ENCODE measurements at regions not wholly inside any gene's neighbourhood (a gene's known extent, or its start where the extent isn't known, plus 50 kb on each side); places are given as distances from the start of the nearest gene placed in this dataset.

DNA sequence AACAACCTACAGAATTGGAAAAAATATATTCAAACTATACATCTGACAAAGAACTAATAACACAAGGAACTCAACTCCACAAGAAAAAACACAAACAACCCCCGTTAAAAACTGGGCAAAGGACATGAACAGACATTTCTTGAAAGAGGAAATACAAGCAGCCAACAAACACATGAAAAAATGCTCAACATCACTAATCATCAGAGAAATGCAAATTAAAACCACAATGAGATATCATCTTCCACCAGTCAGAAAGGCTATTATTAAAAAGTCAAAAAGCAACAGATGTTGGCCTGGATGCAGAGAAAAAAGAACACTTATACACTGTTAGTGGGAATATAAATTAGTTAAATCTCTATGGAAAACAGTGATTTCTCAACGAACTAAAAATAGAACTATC, 82.6 kb upstream of the CCDC91 start:
- Histone ChIP-seq H3K9me2 (ENCODE audit: insufficient read depth, low read length) (no peaks in the 10 kb centered on the region), H3K27ac (ENCODE audit: low read depth, low read length, poor library complexity, severe bottlenecking) (no peak overlapping the region), H3K4me1 (ENCODE audit: insufficient read depth, low read length, poor library complexity, severe bottlenecking) (no peaks in the 10 kb centered on the region), H3K4me3 (ENCODE audit: low read depth, low read length, poor library complexity, severe bottlenecking) (no peak overlapping the region), H3K36me3 (ENCODE audit: insufficient read depth, low read length) (no peaks in the 10 kb centered on the region), H3K79me2 (ENCODE audit: insufficient read depth, low read depth, low read length) (no peaks in the 10 kb centered on the region), H3K9me3 (ENCODE audit: low read length) (no peaks in the 10 kb centered on the region), H2AFZ (ENCODE audit: low read length) (no peak overlapping the region), H4K20me1 (ENCODE audit: insufficient read depth, low read length) (no peaks in the 10 kb centered on the region), H3K4me2 (ENCODE audit: low read length) (no peak overlapping the region)
- POLR2A ChIA-PET: no interaction called here
- no peak for DNase-seq (ENCODE audit: low spot score)
- intact Hi-C loops (cut with micrococcal nuclease; ENCODE audit: unreplicated experiment): no loop called here
- CTCF ChIA-PET (ENCODE audit: unreplicated experiment): no interaction called here
- BruUV-seq (replicated peaks): no TSS peak
- no peak for TF ChIP-seq EZH2phosphoT487 (IDR thresholded peaks at IDR 0.05; ENCODE audit: borderline replicate concordance, low read depth, low read length)
- TF ChIP-seq, protein P1, sequence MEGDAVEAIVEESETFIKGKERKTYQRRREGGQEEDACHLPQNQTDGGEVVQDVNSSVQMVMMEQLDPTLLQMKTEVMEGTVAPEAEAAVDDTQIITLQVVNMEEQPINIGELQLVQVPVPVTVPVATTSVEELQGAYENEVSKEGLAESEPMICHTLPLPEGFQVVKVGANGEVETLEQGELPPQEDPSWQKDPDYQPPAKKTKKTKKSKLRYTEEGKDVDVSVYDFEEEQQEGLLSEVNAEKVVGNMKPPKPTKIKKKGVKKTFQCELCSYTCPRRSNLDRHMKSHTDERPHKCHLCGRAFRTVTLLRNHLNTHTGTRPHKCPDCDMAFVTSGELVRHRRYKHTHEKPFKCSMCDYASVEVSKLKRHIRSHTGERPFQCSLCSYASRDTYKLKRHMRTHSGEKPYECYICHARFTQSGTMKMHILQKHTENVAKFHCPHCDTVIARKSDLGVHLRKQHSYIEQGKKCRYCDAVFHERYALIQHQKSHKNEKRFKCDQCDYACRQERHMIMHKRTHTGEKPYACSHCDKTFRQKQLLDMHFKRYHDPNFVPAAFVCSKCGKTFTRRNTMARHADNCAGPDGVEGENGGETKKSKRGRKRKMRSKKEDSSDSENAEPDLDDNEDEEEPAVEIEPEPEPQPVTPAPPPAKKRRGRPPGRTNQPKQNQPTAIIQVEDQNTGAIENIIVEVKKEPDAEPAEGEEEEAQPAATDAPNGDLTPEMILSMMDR (conservative IDR thresholded peaks at IDR 0.05; ENCODE audit: low read length): no peak

DNA sequence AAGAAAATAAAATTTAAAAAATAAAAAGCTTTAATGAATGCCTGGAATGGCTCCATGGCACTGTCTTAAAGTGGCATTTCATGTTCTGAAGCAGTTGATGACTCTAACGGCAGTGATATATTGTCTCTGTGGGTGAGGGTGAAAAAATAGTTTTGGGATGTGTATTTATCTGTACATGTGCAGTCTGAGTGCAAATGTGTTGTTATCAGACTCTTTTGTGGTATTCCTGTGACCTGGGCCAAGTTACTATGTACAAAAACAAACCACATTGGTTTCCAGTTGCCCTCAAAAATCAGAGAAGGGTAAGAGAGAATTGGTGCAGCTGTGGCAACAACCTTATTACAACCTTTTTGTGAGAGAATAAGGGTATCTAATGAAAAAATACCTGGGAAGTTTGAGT, 81.7 kb upstream of the CCDC91 start:
- intact Hi-C loops (cut with micrococcal nuclease; ENCODE audit: unreplicated experiment): no loop called here
- CTCF ChIA-PET (ENCODE audit: unreplicated experiment): no interaction called here
- no TSS peak for BruUV-seq (replicated peaks)

GRCh38 chr12:28110329-28110728, 79.9 kb upstream of the CCDC91 start:
- H3K9me2 ChIP-seq (ENCODE audit: insufficient read depth, low read length): no peaks in the 10 kb centered on the region
- no peak for DNase-seq (ENCODE audit: low spot score)
- no TSS peak for BruUV-seq (replicated peaks)
- no peak overlapping the region for H3K27ac ChIP-seq (ENCODE audit: low read depth, low read length, poor library complexity, severe bottlenecking)
- ChIA-PET POLR2A (no interaction called here), CTCF (ENCODE audit: unreplicated experiment) (no interaction called here)
- no peaks in the 10 kb centered on the region for H3K79me2 ChIP-seq (ENCODE audit: insufficient read depth, low read depth, low read length)
- H3K4me1 ChIP-seq (ENCODE audit: insufficient read depth, low read length, poor library complexity, severe bottlenecking): no peaks in the 10 kb centered on the region
- H4K20me1 ChIP-seq (ENCODE audit: insufficient read depth, low read length): no peaks in the 10 kb centered on the region
- no peak overlapping the region for H2AFZ ChIP-seq (ENCODE audit: low read length)
- no peak overlapping the region for H3K4me3 ChIP-seq (ENCODE audit: low read depth, low read length, poor library complexity, severe bottlenecking)
- intact Hi-C loops (cut with micrococcal nuclease; ENCODE audit: unreplicated experiment): no loop called here
- TF ChIP-seq, protein P1 (conservative IDR thresholded peaks at IDR 0.05; ENCODE audit: low read length): no peak
- no peak for TF ChIP-seq EZH2phosphoT487 (IDR thresholded peaks at IDR 0.05; ENCODE audit: borderline replicate concordance, low read depth, low read length)
- no peaks in the 10 kb centered on the region for H3K9me3 ChIP-seq (ENCODE audit: low read length)
- no peak overlapping the region for H3K4me2 ChIP-seq (ENCODE audit: low read length)
- H3K36me3 ChIP-seq (ENCODE audit: insufficient read depth, low read length): no peaks in the 10 kb centered on the region

More for the DNA sequence above, 81.7 kb upstream of the CCDC91 start:
- no peak overlapping the region for H3K27ac ChIP-seq (ENCODE audit: low read depth, low read length, poor library complexity, severe bottlenecking)
- H4K20me1 ChIP-seq (ENCODE audit: insufficient read depth, low read length): no peaks in the 10 kb centered on the region
- no peak overlapping the region for H3K4me3 ChIP-seq (ENCODE audit: low read depth, low read length, poor library complexity, severe bottlenecking)
- no peak overlapping the region for H3K4me2 ChIP-seq (ENCODE audit: low read length)
- POLR2A ChIA-PET: interaction anchor here (0.6 to 0.9 kb wide), 3 partner anchors 16 to 617 kb away, joined by 3 read pairs; no protein-coding TSS in a partner anchor
- no peaks in the 10 kb centered on the region for H3K36me3 ChIP-seq (ENCODE audit: insufficient read depth, low read length)
- H3K9me2 ChIP-seq (ENCODE audit: insufficient read depth, low read length): no peaks in the 10 kb centered on the region
- no peaks in the 10 kb centered on the region for H3K79me2 ChIP-seq (ENCODE audit: insufficient read depth, low read depth, low read length)
- no peaks in the 10 kb centered on the region for H3K9me3 ChIP-seq (ENCODE audit: low read length)
- TF ChIP-seq, protein P1 (conservative IDR thresholded peaks at IDR 0.05; ENCODE audit: low read length): no peak
- no peak for TF ChIP-seq EZH2phosphoT487 (IDR thresholded peaks at IDR 0.05; ENCODE audit: borderline replicate concordance, low read depth, low read length)
- H3K4me1 ChIP-seq (ENCODE audit: insufficient read depth, low read length, poor library complexity, severe bottlenecking): no peaks in the 10 kb centered on the region
- no peak for DNase-seq (ENCODE audit: low spot score)
- no peak overlapping the region for H2AFZ ChIP-seq (ENCODE audit: low read length)

All from OCI-LY7 (cell line).